Fibroblast of upper back skin (primary cell): ENCODE measurements at regions not wholly inside any gene's neighbourhood (a gene's known extent, or its start where the extent isn't known, plus 50 kb on each side); places are given as distances from the start of the nearest gene placed in this dataset.
"Not testable (repeated sequence)": the region's sequence is repeated elsewhere in the genome, so short reads cannot be mapped to it uniquely, and the experiment has no call there.

Source experiments
- DNase-seq: peaks from one replicate; pipeline ENCODE4 v3.0.0-alpha.2; 2013

DNA sequence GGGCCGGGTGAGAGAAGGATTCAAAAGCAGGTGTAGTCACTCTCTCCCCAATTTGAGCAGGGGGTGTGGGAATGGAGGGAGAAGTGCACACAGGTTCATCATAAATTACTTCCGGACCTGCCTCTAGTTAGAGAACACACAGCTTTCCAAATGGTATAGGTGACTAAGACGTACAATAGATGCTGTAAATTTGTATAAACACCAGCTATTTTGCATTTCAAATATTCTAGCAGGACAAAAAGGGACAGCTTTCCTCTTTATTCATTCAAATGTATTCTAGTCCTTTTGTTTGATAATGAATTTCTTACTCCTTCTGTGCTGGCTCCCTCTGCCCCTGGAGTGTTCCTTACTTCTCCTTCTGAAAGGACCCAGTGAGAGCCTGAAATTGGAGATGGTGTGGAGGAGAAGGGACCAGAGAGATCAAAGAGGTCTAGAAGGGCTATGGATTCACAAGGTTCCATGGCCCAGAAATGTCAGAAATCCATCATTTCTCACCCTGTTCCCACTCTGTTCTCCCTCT, 53.2 kb upstream of the SH3BP4 start:
- no peak for DNase-seq

DNA sequence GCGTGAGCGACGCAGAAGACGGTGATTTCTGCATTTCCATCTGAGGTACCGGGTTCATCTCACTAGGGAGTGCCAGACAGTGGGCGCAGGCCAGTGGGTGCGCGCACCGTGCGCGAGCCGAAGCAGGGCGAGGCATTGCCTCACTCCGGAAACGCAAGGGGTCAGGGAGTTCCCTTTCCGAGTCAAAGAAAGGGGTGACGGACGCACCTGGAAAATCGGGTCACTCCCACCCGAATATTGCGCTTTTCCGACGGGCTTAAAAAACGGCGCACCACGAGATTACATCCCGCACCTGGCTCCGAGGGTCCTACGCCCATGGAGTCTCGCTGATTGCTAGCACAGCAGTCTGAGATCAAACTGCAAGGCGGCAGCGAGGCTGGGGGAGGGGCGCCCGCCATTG, 63.4 kb upstream of the SH3BP4 start:
- not testable (repeated sequence) for DNase-seq

DNA sequence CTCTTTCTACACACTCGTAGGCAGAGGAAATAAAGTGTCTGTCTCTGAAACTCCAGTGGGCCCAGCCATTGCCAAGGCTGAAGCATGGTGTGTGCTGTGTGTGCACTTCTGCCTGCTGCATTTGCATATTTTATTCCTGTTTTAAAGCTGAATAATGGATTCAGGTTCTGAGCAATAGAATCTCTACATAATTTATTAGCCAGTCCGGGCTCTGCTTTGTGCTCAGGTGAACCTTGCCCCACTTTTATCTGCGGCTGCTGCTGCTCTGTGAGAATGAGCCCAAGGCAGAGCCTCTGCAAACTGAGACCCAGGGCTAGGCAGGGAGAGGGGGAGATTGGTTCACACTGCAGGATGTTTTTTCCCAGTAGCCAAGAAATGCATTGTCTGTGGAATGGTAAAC, 64.6 kb upstream of the SH3BP4 start:
- no peak for DNase-seq

DNA sequence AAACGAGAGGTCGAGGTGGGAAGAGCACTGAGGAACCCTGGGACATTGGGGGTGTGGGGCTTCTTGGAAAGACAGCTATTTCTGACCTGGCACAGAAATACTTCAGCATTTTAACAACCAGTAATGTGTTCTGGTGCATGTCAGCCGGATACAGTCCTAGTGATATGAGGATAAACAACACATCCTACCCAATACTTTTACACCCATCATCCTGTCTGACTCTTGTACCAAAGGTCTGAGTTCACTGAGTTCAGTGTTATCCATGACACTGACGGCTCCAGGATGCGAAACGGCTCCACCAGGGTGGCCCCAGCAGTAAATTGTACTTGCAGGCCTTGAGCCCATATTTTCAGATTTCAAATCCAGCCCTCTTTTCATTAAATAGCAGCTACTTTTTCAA, 65.9 kb upstream of the SH3BP4 start:
- DNase-seq = no peak

DNA sequence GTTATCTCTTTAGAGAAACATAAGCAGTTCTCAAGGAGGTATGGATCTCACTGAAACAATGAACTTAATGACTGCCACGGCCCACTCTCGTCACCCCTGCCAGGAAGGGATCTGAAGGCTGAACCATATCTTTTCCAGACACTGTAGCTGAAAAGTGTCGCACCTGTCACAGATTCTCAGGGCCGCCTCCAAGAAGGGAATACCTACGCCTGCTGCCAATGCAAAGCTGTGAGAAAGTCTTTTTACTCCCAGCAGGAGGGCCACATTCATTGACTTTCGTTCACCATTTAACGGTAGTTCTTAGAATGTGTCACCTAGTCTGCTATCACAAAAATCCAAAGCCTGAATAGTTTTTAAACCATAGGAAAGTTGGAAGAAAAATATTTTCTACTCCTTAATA, 66.7 kb upstream of the SH3BP4 start:
- DNase-seq = no peak

DNA sequence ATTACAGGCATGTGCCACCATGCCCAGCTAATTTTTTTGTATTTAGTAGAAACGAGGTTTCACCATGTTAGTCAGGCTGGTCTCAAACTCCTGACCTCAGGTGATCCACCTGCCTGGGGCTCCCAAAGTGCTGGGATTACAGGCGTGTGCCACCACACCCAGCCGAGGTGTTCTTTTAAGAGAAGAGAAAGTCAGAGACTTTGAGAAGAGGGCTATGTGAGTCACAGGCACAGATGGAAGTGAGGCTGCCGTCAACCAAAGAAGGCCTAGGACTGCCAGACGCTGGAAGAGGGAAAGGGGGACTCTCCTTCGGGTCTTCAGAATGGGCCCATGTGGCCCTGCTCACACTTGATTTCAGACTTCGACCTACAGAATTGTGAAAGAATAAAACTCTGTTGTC, 67.2 kb upstream of the SH3BP4 start:
- DNase-seq = no peak

DNA sequence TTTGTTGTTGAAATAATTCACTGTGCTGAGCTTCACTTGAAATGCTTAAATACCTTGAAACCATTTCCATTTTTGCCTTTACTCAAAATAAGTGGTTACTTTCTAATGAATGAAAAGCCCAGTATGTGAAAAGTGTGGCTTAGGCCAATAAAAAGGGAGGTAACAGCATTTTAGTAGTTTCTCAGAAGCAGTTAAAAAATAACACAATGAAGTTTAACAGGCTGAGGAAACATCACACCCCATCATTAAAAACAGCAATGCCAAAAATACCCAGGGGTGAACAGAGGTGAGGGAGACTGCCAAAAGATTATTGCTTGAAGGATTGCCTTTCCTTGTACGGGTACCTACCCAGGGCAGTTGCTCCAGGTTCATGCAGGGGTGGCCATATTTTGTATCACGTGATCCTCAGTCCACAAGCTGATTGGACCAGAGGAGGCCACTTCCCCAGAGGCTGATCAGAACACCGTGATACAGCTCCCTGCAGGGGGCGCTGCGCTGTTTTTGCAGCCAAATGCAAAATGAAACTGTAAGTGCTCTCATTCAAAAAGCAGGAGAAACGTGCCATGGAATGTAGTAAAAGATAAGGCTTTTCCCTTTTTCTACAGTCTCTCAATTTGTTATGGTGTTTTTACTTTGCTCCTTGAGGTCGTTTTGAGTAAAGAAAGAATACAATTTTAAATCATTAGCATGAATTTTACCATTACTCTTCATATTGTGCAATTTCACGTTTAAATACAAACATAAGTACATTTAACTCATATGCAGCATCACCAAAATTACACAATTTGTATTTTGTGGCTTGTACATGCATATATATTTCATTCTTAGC, 70.2 kb upstream of the SH3BP4 start:
- peak; percentile 87 for DNase-seq

DNA sequence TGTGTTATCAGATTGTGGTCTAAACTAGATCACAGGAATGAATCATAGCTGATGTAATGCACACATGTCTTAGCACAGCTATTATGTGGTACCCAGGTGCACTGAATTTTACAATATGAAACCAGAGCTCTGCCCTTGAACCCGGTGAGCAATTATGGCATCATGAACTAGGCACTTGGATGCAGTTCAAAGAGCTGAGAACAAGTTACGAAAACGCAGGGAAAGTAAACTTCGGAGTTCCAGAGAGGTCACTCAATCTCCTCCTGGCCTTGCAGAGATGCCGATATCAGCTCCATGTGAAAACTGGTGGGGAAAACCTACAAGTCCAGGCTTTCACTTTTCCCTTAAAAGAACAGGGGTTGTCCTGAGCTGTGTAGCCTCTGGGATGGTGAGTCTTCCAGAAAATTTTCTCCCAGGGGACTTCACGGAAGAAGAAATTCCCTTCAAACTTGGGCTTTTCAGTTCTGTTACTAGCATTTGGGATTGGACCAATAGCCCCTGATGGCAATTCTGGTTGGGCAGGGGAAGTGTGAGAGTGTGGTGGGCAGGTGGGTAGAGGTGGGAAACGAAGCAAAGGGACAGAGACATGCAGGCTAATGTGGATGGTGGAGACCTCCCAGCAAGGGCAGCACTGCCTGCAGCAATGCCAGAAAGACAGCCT, 71.1 kb upstream of the SH3BP4 start:
- DNase-seq = peak; percentile 77

DNA sequence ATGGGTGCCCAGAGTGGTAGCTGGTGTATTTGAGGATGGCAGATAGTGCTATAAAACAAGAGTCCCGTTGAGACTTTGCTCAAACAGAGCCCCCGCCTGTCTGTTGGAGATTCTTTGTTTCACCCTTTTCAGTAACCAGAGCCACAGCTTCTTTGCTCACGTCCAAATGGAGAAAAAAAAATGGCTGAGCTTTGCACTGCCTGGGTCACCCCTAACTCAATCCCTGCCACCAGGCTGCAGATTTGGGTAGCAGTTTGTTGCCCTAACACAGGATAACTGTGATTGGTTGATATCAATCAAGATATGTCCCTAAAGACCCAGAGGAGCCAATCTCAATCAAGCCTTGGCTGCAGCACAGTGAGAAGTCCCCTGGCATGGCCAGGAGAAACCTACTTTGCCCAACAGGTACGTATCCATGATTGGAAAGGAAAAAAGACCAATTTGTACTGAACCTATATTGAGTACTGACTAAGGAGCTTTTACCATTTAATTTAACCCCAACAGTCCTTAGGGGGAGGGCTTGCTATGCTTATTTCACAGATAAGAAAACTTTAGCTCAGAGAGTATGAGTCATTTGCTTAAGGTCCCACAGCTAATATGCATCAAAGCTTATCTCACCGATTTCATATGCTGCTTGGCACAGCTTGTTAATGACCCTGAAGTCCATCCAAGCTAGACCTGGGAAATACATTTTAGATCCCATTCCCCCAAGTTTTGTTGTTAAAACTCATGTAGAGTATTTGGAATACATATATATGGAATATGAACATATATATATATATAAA, 72.0 kb upstream of the SH3BP4 start:
- DNase-seq = peak; percentile 65

DNA sequence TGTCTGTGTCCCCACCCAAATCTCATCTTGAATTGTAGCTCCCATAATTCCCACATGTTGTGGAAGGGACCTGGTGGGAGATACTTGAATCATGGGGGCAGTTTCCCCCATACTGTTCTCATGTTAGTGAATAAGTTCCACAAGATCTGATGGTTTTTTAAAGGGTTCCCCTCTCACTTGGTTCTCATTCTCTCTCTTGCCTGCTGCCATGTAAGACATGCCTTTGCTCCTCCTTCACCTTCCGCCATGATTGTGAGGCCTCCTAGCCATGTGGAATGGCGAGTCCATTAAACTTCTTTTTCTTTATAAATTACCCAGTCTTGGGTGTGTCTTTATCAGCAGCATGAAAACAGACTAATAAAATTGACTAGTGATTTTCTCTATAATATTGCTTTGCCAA, 75.2 kb upstream of the SH3BP4 start:
- not testable (repeated sequence) for DNase-seq

DNA sequence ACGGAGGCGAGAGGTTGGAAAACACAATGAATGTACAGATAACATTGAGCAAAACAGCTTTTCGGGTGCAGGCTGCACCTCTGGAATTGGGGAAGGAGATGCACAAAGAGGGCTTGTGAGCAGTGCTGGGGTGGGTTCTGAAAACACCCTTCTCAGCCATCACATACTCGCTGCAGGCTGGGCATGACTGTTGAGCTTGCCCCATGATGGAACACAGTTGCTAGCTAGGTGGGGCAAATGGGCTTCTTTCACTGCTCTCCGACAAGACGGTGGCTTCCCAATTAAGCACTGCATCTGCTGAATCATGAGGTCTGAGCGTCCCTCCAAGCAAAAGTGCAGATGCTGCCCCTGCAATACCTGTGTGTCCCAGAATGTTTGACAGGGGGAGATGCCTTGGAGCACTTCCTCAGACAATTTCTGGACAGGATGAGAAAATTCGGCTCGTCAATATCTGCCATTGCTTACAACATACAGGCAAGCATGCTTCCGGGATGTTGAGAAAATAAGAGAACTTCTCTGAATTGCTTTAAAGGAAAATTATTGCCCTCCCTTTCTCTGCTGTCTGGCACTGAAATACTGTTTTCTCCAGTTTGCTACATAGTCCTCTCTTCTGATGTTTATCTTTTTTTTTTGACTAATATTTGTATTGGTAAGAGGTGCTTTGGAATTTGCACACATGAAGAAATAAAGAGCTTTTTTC, 77.3 kb upstream of the SH3BP4 start:
- no peak for DNase-seq

DNA sequence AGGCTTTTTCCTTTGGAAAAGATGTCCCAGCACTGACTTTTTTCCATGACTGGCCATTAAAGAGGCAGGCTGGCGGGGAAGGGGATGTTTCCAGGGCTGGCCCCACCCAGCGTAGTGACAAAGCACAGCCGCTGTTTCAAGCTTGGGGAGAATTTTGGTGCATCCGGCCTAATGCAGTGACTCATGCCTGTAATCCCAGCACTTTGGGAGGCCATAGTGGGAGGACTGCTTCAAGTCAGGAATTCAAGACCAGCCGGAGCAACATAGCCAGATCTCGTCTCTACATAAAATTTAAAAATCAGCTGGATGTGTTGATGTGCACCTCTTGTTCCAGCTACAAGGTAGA, 78.0 kb upstream of the SH3BP4 start:
- DNase-seq = peak; percentile 66

DNA sequence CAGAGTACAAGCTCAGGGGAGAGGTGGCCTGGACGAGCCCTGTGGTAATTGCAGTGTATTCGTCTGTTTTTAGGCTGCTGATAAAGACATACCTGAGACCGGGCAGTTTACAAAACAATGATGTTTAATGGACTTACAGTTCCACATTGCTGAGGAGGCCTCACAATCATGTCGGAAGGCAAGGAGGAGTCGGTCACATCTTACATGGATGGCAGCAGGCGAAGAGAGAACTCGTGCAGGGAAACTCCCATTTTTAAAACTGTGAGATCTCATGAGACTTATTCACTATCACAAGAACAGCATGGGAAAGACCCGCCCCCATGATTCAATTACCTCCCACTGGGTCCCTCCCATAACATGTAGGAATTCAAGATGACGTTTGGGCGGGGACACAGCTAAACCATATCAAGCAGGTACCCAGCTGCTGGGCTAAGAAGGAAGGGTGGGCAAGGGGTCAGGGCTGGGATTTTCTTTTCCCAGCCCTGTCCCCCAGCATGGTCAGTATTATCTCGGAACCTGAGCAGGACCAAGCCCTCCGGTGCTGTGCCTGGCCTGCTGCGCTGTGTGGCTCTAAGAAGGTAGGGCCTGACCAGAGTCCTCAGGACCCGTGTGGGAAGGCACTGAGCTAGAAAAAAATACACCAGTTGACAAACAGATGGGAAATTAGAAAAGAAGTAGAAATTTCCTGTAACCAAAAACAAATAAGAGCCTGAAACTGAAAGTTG, 78.6 kb upstream of the SH3BP4 start:
- no peak for DNase-seq

DNA sequence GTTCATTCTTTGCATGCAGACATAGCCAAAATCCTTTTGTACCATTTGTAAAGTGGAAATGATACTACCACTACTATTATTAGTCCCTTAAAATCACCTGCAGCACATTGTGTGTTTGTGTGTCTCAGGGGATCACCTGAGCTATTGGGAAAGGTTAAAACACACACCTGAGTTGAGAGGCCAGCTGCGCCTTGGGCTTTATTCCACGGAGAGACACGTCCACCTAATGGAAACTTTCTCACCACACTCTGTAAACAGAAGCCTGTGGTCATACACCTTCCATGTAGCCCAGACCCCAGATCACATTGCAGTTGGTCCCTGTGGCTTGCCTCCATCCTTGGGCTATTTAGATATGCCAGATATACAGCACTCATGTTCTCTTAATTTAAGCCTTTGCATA, 81.8 kb upstream of the SH3BP4 start:
- DNase-seq = no peak

DNA sequence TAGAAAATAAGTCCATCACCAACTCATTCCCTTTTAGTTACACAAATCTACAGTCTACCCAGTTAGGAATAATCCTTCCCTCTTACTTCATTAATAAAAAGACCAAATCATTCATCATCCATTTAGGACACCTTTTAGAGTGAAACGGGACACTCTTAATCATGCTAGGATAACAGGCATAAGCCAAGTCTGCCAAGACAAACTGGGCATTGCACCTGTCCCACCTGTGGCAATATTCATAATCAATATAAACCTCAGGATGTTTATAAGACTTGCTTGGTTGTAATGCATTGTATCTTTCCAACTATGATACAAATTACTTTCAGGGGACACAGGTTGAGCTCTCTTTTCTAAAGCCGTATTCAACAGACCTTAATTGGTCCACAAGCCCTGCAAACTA, 82.7 kb upstream of the SH3BP4 start:
- DNase-seq = no peak

DNA sequence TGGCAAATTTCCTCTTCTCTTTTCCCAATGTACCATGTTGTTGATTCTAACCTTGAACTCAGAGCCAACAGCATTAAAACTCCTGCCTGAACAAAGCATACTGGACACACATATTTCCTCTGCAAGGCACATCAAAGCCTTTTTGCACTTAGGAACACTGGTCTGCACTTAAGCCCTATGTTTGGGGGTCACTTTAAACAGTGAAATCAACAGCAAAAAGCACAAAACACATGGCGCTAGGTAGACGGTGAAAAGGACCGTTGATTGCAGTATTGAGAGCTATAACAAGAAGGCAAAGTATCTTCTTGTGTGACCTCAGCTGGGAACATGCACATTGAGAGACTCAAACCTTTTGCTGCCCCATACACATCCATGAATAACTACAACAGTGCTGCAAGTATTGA, 83.9 kb upstream of the SH3BP4 start:
- DNase-seq = no peak

DNA sequence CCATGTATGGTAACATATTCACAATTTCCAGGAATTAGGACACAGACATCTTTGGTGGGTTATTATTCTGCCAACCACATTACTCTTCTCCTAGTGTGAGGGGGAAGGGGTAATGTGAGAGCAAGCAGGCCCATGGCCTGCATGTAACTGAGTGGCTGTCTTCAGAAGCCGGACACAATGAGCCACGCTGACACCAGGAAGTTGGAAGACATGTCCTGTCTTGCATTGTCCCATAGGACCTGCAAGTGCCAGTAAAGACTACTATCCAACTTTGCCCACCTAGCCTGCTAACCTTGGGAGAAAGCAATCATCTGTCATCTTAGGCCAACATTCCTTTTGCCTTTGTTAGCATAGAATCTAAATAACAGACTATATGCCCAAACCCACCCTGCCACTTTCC, 86.2 kb upstream of the SH3BP4 start:
- DNase-seq = no peak

DNA sequence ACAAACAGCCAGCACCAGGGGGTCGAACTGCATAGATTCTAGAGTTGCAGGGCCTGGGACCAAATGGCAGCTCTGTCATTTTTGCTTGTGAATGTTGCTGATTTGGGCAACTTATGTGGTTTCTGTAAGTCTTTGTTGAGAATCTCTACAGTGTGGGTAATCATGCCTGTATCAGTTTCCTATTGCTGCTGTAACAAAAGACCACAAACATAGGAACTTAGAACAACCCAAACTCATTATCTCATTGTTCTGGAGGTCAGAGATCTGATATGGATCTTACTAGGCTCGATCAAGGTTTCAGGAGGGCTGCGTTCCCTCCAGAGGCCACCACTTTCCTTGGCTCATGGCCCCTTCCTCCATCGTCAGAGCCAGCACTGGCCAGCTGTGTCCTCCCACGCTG, 86.8 kb upstream of the SH3BP4 start:
- DNase-seq = no peak

DNA sequence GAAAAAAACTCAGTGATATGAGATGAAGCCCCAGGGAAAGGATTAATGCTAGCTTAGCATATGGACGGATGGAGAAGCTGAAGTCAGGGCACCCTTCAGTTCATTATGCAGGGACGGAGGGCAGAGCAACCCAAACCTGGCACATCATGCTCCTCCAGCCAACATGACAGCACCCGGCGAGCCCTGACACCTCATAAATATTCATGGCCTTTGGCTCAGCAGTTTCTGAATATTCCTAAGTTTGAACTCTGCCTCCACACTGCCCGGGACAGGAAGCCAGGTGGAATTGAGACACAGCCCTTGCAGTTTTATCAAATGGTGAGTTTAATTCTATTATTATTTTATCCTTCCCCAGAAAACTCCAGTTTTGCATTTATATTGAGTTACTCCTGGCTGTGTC, 87.3 kb upstream of the SH3BP4 start:
- no peak for DNase-seq

DNA sequence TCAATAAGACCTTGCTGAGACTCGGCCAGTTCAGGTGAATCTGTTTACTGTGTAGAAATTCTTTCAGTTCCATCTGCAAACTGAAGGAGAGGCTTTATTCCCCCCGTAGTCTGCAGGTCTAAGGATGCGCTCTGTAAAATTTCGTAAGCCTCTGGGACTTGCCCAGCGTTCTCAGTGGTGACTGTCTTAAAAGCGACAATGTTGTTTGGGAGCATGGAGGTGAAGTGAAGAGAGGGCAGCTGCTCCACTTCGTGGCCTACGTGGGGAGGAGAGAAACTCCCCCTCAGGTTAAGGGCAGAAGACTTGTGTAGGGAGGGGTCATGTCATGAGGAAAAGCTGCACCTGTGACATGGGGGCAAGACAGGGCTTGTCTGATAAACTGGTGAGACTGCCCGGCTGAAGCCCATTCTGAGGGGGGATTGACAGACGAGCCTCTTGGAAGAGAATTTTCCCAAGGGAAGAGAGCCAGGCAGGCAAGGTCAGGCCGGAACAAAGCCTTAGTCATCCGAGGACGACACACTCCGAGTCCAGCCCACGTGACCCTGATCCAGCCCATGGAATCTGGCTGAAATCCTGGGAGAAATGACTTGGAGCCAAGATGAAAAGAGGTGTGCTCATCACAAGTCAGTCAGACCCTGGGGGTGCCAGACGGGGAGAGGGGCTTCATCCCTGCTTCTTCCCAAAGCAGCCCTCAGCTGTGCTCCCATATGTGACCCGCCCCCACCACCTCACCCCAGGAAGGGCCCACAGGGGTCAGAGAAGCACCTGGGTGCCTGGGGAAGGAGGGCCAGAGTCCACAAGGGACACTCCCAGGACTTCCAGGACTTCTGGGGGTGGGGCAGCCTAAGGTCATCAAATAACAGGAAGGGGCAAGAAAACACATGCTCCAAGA, 88.5 kb upstream of the SH3BP4 start:
- peak; percentile 71 for DNase-seq
